ENCODE measurements at regions not wholly inside any gene's neighbourhood (a gene's known extent, or its start where the extent isn't known, plus 50 kb on each side); places are given as distances from the start of the nearest gene placed in this dataset.

- H3K27me3 ChIP-seq (ENCODE audit: insufficient read depth, low read length) = peaks cover 42% of the 10 kb centered on the region
- DNase-seq (ENCODE audit: low read depth, low spot score) = no peak
- intact Hi-C loops (cut with micrococcal nuclease) = no loop called here
- no peaks in the 10 kb centered on the region for H3K9me3 ChIP-seq (ENCODE audit: control insufficient read depth in 1 of 2, insufficient read depth in 1 of 2, low read depth in 1 of 2, low read length in 2 of 2)
- H3K9me2 ChIP-seq (ENCODE audit: insufficient read depth) = no peaks in the 10 kb centered on the region
- no peaks in the 10 kb centered on the region for H4K20me1 ChIP-seq (ENCODE audit: insufficient read depth)
- RAD21 ChIA-PET (ENCODE audit: low non-redundant PET in 1 of 2, low total read pairs in 2 of 2, uncharacterized antibody in 2 of 2, unreplicated experiment in 2 of 2) = no interaction called here
- H3K9ac ChIP-seq (ENCODE audit: low read length) = no peak overlapping the region
- CTCF ChIA-PET = no interaction called here
- no peak overlapping the region for H3K4me2 ChIP-seq (ENCODE audit: low read length)
- ATAC-seq = no peak
- no peak overlapping the region for H3K4me3 ChIP-seq (replicated peaks in 1 of 2; ENCODE audit: low read depth in 1 of 2, low read length in 2 of 2)
- H3K4me1 ChIP-seq (ENCODE audit: control insufficient read depth in 1 of 2, insufficient read depth in 2 of 2, low read length in 2 of 2) = no peaks in the 10 kb centered on the region
- no peak overlapping the region for H3K27ac ChIP-seq (ENCODE audit: low read depth, low read length)
- no peaks in the 10 kb centered on the region for H3K79me2 ChIP-seq (ENCODE audit: insufficient read depth, low read length)
- no peak overlapping the region for H2AFZ ChIP-seq (ENCODE audit: low read depth, low read length, poor library complexity, severe bottlenecking)
- BruUV-seq (replicated peaks) = no TSS peak
- TF ChIP-seq CTCF (IDR thresholded peaks at IDR 0.05 in 2 of 3, conservative IDR thresholded peaks at IDR 0.05 in 1 of 3; ENCODE audit: borderline replicate concordance in 1 of 3, insufficient read depth in 1 of 3, low read depth in 2 of 3, low read length in 2 of 3) (no peak), POLR2AphosphoS5 (IDR thresholded peaks at IDR 0.05; ENCODE audit: low read depth, low read length) (no peak), RAD21 (IDR thresholded peaks at IDR 0.05; ENCODE audit: low read depth) (no peak), CBX3 (IDR thresholded peaks at IDR 0.05; ENCODE audit: low read depth) (no peak), JUND (IDR thresholded peaks at IDR 0.05) (no peak), REST (IDR thresholded peaks at IDR 0.05; ENCODE audit: low read depth) (no peak), EZH2 (IDR thresholded peaks at IDR 0.05) (no peak), ELF1 (IDR thresholded peaks at IDR 0.05; ENCODE audit: borderline replicate concordance, low read depth) (no peak), YY1 (IDR thresholded peaks at IDR 0.05; ENCODE audit: extremely low read depth, insufficient replicate concordance, low read depth, low read length) (no peak), POLR2A (IDR thresholded peaks at IDR 0.05; ENCODE audit: borderline replicate concordance, extremely low read depth, insufficient read depth, insufficient read length) (no peak), FOSL1 (IDR thresholded peaks at IDR 0.05; ENCODE audit: low read depth) (no peak), SRF (IDR thresholded peaks at IDR 0.05; ENCODE audit: low read depth) (no peak), MAX (IDR thresholded peaks at IDR 0.05) (no peak), ATF3 (IDR thresholded peaks at IDR 0.05) (no peak), EZH2phosphoT487 (IDR thresholded peaks at IDR 0.05; ENCODE audit: borderline replicate concordance) (no peak), EGR1 (IDR thresholded peaks at IDR 0.05; ENCODE audit: low read depth) (no peak), SIN3A (IDR thresholded peaks at IDR 0.05; ENCODE audit: low read depth) (no peak)
- POLR2A ChIA-PET = no interaction called here
- H3K36me3 ChIP-seq (ENCODE audit: control insufficient read depth in 1 of 2, insufficient read depth in 2 of 2, low read length in 2 of 2) = no peaks in the 10 kb centered on the region
Measured at GRCh38 chr20:57802765-57803507, 93.1 kb upstream of the PMEPA1 start.

Data from HCT116 (cell line).